GM19328 (cell line): ENCODE measurements at regions not wholly inside any gene's neighbourhood (a gene's known extent, or its start where the extent isn't known, plus 50 kb on each side); places are given as distances from the start of the nearest gene placed in this dataset.
"Not testable (repeated sequence)": the region's sequence is repeated elsewhere in the genome, so short reads cannot be mapped to it uniquely, and the experiment has no call there.

Source experiments
- ATAC-seq: cut with Tn5 transposase; IDR thresholded peaks from one replicate; pipeline ENCODE4 v1.9.1; 2021; ENCODE audit warnings: mild to moderate bottlenecking, moderate library complexity; ENCODE audit not compliant: unreplicated experiment

GRCh38 chr2:88988617-88989016, 297.1 kb downstream of the RPIA start:
- not testable (repeated sequence) for ATAC-seq

GRCh38 chr2:88992819-88993218, 301.3 kb downstream of the RPIA start:
- ATAC-seq, result not testable (repeated sequence)

GRCh38 chr2:88994856-88995255, 303.4 kb downstream of the RPIA start:
- not testable (repeated sequence) for ATAC-seq

- not testable (repeated sequence) for ATAC-seq
These were observed 305.1 kb downstream of the RPIA start for GRCh38 chr2:88996588-88996987.

DNA sequence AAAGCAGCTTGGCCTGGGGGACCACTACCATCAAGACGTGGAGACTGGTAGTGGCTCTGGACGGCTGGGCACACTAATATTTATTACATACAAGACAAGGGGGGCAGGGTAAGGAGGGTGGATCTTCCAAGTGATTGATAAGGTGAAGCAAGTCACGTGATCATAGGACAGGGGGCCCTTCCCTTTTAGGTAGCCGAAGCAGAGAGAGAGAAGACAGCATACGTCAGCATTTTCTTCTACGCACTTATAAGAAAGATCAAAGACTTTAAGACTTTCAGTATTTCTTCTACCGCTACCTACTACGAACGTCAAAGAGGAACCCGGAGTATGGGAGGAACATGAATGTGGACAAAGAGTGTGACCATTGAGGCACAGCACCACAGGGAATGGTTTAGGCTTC, 307.9 kb downstream of the RPIA start:
- ATAC-seq, result no peak

DNA sequence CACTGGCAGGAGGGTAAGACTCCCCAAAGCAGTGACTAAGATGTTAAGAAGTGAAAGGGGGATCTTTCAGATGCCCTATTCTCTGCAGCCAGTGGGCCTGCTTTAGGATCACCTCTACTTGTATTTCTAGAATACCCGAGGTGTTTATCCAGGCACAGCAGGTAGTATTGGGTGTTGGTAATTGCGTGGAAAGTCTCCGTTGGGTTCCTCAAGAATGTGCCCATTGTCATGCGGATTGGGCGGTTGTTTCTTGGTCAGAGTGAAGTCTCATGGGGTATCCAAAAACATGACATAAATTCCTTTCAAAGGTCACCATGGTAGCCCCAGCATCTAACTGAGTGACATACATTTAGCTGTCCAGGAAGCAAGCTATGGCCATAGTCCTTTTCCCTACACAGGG, 308.8 kb downstream of the RPIA start:
- no peak for ATAC-seq

DNA sequence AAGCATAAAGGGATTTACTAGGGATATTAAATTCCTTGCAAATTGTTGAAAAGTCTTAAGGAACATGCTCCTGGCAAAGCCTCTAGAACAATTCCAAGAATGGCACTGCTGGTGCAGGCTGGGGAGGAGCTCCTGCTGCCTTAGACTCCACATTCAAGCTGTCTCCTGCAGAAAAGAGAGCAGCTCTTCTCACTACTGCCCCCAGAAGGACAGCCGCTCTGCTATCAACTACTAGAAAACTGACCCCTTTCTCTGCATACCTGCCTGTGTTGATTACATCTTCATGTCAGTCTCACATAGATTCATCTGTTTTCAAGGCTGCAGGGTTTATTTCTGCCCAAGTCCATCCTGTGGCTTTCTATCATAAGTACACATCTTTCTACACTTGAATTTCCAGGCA, 312.8 kb downstream of the RPIA start:
- not testable (repeated sequence) for ATAC-seq

- not testable (repeated sequence) for ATAC-seq
These were observed 329.1 kb downstream of the RPIA start for GRCh38 chr2:89020566-89020965.

DNA sequence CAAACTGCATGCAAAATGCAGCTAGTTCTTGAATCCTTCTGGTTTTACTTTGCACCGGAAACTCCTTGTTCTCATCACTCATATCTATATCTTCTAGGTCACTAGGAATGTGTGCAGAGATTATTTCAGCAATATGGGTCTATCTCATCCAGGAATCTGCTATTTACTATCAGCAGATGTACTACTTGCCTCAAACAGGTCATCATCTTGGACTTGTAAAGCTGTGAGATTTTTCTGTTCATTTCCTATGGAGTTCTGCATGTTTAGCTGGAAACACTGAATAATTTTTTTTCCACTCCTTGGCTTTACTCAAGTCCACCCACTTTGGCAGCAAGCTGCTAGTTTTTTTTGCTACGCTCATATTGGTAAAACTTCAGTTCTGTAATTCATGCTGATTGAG, 334.8 kb downstream of the RPIA start:
- ATAC-seq, result not testable (repeated sequence)

- ATAC-seq, result not testable (repeated sequence)
These were observed 335.6 kb downstream of the RPIA start for GRCh38 chr2:89027115-89027514.

GRCh38 chr2:89027536-89027935, 336.1 kb downstream of the RPIA start:
- not testable (repeated sequence) for ATAC-seq

DNA sequence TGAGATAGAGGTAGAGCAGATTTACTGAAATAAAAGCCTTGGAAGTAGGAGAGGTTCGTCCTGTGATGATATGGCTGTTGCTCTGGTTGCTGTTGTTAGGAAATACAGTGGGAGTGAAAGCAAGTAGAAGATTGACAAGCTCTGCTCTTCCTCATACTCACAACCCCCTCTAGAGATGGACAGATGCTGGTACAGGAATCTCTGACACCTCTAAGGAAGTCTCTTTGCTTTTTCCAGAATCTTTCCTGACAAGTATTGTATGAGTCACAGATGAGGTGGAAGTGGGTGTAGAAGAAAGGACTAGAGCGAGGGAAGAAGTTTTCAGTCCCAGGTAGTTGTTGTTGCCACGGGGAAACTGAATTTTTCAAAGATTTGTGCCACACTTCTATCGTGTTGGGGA, 337.8 kb downstream of the RPIA start:
- not testable (repeated sequence) for ATAC-seq

GRCh38 chr2:89048138-89049066, 356.9 kb downstream of the RPIA start:
- not testable (repeated sequence) for ATAC-seq

GRCh38 chr2:89058616-89059015, 367.1 kb downstream of the RPIA start:
- ATAC-seq, result not testable (repeated sequence)

- not testable (repeated sequence) for ATAC-seq
These were observed 369.7 kb downstream of the RPIA start for GRCh38 chr2:89061174-89061573.

DNA sequence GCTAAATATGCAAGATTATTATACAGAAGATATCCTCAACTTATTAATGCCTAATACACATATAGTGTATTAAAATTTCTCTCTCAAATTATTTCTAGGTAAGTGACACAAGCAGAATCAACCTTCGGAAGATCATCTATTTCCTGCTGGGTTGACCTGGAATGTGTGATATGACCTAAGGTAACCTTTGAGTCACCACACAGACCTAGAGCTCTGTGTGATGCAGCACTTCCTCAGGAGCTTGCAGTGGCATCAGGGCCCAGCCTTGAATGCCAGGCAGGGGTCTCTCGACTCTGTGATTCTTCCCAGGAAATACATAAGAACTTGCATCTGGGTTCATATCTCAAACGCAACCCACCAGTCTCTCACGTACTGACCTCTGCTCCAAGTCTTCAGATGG, 385.3 kb downstream of the RPIA start:
- not testable (repeated sequence) for ATAC-seq

DNA sequence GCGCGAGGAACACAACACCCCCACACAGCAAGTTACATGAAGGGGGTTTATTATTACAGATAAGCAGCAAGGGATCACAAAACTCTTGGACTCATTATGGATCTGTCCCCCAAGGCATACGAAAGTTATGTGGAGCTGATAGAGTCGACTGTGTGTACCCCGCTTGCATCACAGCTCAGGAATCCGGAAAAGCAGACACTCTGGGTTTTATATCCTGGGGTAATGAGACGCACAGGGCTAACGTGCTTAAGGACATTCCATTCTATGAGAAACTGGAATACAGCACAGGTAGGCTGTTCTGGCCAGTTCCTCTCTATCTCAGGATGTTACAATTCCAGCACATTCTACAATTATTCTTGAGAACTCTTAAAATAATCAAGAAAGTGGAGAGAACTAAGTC, 401.4 kb downstream of the RPIA start:
- not testable (repeated sequence) for ATAC-seq

DNA sequence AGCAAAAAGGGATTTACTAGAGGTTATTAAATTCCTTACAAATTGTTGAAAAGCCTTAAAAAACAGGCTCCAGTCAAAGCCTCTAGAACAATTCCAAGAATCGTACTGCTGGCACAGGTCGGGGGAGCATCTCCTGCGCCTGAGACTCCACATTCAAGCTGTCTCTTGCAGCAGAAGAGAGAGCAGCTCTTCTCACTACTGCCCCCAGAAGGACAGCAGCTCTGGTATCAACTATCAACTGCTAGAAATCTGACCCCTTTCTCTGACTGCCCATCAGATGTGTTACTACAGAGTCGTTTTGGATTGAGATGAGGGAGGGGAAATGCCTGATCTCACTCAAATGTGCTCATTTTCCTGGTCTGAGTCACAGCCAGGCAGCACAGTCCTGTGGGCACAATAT, 403.6 kb downstream of the RPIA start:
- not testable (repeated sequence) for ATAC-seq

- ATAC-seq, result not testable (repeated sequence)
These were observed 411.1 kb downstream of the RPIA start for GRCh38 chr2:89102587-89102986.

- ATAC-seq, result not testable (repeated sequence)
These were observed 415.0 kb downstream of the RPIA start for GRCh38 chr2:89106369-89107019.

GRCh38 chr2:89112434-89112833, 421.0 kb downstream of the RPIA start:
- not testable (repeated sequence) for ATAC-seq

DNA sequence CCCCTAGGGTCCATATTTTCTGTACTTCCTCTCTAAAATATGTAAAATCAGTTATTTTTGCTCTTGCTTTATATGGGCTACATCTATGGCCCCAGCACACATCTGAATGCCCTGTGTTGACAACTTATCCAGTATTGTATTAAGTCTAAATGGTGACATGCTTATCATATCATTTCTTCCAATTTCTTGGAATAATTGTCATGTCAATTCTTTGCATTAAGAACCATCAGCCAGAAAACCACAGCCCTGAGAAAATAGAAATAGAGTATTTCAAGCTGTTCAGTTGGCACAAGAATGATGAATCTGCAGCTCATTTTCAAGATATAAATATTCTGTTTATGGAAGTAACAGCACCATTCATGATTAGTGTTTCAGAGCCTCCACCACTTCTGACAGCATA, 421.8 kb downstream of the RPIA start:
- not testable (repeated sequence) for ATAC-seq
